SU-DHL-6 (cell line): ENCODE measurements at regions not wholly inside any gene's neighbourhood (a gene's known extent, or its start where the extent isn't known, plus 50 kb on each side); places are given as distances from the start of the nearest gene placed in this dataset.

ENCODE experiments used
- H2AFZ ChIP-seq: fragments of 200-600 bp; sonication (generic); 2 replicates; pipeline ENCODE4 v1.6.1; 2014; ENCODE audit warnings: low read depth, mild to moderate bottlenecking, moderate library complexity, mixed read lengths, antibody characterized with exemption, low read length; ENCODE audit not compliant: severe bottlenecking
- H3F3A ChIP-seq: fragments of 200-600 bp; shearing (Covaris generic); 2 replicates; pipeline ENCODE4 v1.6.0; 2016; ENCODE audit warnings: antibody characterized with exemption, mild to moderate bottlenecking; ENCODE audit not compliant: insufficient read depth
- H3K27ac ChIP-seq: fragments of 200-600 bp; sonication (generic); 2 replicates; pipeline ENCODE4 v1.5.1; 2016; ENCODE audit warnings: low read depth, mild to moderate bottlenecking, low read length, moderate library complexity, mixed read lengths
- H3K27me3 ChIP-seq: fragments of 200-600 bp; sonication (generic), shearing (Covaris generic); 2 replicates; pipeline ENCODE4 v1.6.0; 2014; ENCODE audit warnings: mild to moderate bottlenecking, low read length
- H3K36me3 ChIP-seq: fragments of 200-600 bp; sonication (generic); 2 replicates; pipeline ENCODE4 v1.6.1; 2014; ENCODE audit warnings: mild to moderate bottlenecking, low read length, mixed read lengths
- H3K4me2 ChIP-seq: fragments of 300-600, 200-600 bp; shearing (Covaris generic), sonication (generic); 2 replicates; pipeline ENCODE4 v1.6.0; 2014; ENCODE audit warnings: low read length, low read depth, mild to moderate bottlenecking; ENCODE audit not compliant: poor library complexity, severe bottlenecking
- H3K4me3 ChIP-seq: fragments of 200-600 bp; sonication (generic); 2 replicates; pipeline ENCODE4 v1.5.1; 2014; ENCODE audit warnings: antibody characterized with exemption, low read length, mild to moderate bottlenecking, mixed read lengths; ENCODE audit not compliant: insufficient read depth, poor library complexity, severe bottlenecking
- H3K79me2 ChIP-seq: fragments of 200-600 bp; sonication (generic); 2 replicates; pipeline ENCODE4 v1.6.1; 2014; ENCODE audit warnings: mild to moderate bottlenecking, low read length, moderate library complexity; ENCODE audit not compliant: insufficient read depth
- H3K9ac ChIP-seq: fragments of 200-600 bp; sonication (generic); 2 replicates; pipeline ENCODE4 v1.7.0; 2014; ENCODE audit warnings: mild to moderate bottlenecking, low read length
- H3K9me2 ChIP-seq: fragments of 200-600 bp; sonication (generic); replicated peaks from 2 replicates; pipeline ENCODE4 v1.6.1; 2014; ENCODE audit warnings: low read length; ENCODE audit not compliant: insufficient read depth
- H3K9me3 ChIP-seq: fragments of 200-600 bp; sonication (generic); 2 replicates; pipeline ENCODE4 v1.6.1; 2014; ENCODE audit warnings: low read length, mixed read lengths; ENCODE audit not compliant: insufficient read depth
- H4K20me1 ChIP-seq: fragments of 200-600 bp; sonication (generic); 2 replicates; pipeline ENCODE4 v1.6.1; 2014; ENCODE audit warnings: low read depth, mild to moderate bottlenecking, antibody characterized with exemption, low read length, moderate library complexity, mixed read lengths
- CTCF ChIP-seq: fragments of 200-600 bp; sonication (generic); IDR thresholded peaks from one replicate; pipeline ENCODE4 v1.5.1; 2017; ENCODE audit warnings: antibody characterized with exemption, mild to moderate bottlenecking, low read length, moderate library complexity; ENCODE audit not compliant: insufficient read depth, poor library complexity, severe bottlenecking
- EZH2phosphoT487 ChIP-seq: fragments of 200-600 bp; sonication (generic), shearing (Covaris generic); conservative IDR thresholded peaks from 2 replicates; pipeline ENCODE4 v1.6.1; 2018; ENCODE audit warnings: mild to moderate bottlenecking, antibody characterized with exemption, low read length, moderate library complexity, mixed read lengths

- no peak for TF ChIP-seq EZH2phosphoT487
- no peaks in the 10 kb centered on the region for H3K9me2 ChIP-seq
- H3F3A ChIP-seq, result no peaks in the 10 kb centered on the region
- no peaks in the 10 kb centered on the region for H3K36me3 ChIP-seq
- no peaks in the 10 kb centered on the region for H4K20me1 ChIP-seq
- no peak overlapping the region for H3K27ac ChIP-seq
- no peaks in the 10 kb centered on the region for H3K79me2 ChIP-seq
- H2AFZ ChIP-seq, result no peak overlapping the region
- H3K4me3 ChIP-seq, result no peak overlapping the region
- no peaks in the 10 kb centered on the region for H3K27me3 ChIP-seq
- H3K9ac ChIP-seq, result no peak overlapping the region
- H3K4me2 ChIP-seq, result no peak overlapping the region
- H3K9me3 ChIP-seq, result peaks cover 17% of the 10 kb centered on the region; the same call in 1 of the 2 replicates
These were observed 254.1 kb downstream of the UACA start for GRCh38 chr15:70509282-70509662.

- no peaks in the 10 kb centered on the region for H4K20me1 ChIP-seq
- peaks cover 17% of the 10 kb centered on the region; the same call in 1 of the 2 replicates for H3K9me3 ChIP-seq
- TF ChIP-seq EZH2phosphoT487, result no peak
- TF ChIP-seq CTCF, result no peak
- H3K79me2 ChIP-seq, result no peaks in the 10 kb centered on the region
- H3F3A ChIP-seq, result no peaks in the 10 kb centered on the region
- H3K36me3 ChIP-seq, result no peaks in the 10 kb centered on the region
- H2AFZ ChIP-seq, result no peak overlapping the region
- no peaks in the 10 kb centered on the region for H3K9me2 ChIP-seq
- no peak overlapping the region for H3K27ac ChIP-seq
- no peak overlapping the region for H3K9ac ChIP-seq
- H3K27me3 ChIP-seq, result no peaks in the 10 kb centered on the region
- no peak overlapping the region for H3K4me3 ChIP-seq
- H3K4me2 ChIP-seq, result no peak overlapping the region
These were observed 254.6 kb downstream of the UACA start for GRCh38 chr15:70508561-70509281.

- Histone ChIP-seq H4K20me1 (no peaks in the 10 kb centered on the region), H3K36me3 (no peaks in the 10 kb centered on the region), H3K79me2 (no peaks in the 10 kb centered on the region), H3K9me3 (peaks cover 17% of the 10 kb centered on the region; the same call in 1 of the 2 replicates), H3K9ac (no peak overlapping the region), H3K27ac (no peak overlapping the region), H3K4me2 (no peak overlapping the region), H3K9me2 (no peaks in the 10 kb centered on the region), H3K27me3 (no peaks in the 10 kb centered on the region), H3K4me3 (no peak overlapping the region), H2AFZ (no peak overlapping the region), H3F3A (no peaks in the 10 kb centered on the region)
- no peak for TF ChIP-seq EZH2phosphoT487
- TF ChIP-seq CTCF, result no peak
These were observed 255.5 kb downstream of the UACA start for GRCh38 chr15:70507772-70508371.
